GM04503 (cell line): ENCODE measurements at regions not wholly inside any gene's neighbourhood (a gene's known extent, or its start where the extent isn't known, plus 50 kb on each side); places are given as distances from the start of the nearest gene placed in this dataset.
A peak's percentile ranks its signal among the peaks of the same experiment; 100 is the strongest.
"Not testable (repeated sequence)": the region's sequence is repeated elsewhere in the genome, so short reads cannot be mapped to it uniquely, and the experiment has no call there.

Experiments used
- DNase-seq: peaks from one replicate; pipeline ENCODE4 v3.0.0-alpha.2; 2012; ENCODE audit warnings: low read depth

GRCh38 chr17:28247671-28248555 lies 71.1 kb upstream of the TMEM97 start:
- DNase-seq = no peak

- DNase-seq = no peak
Measured at GRCh38 chr17:28249706-28250105, 69.3 kb upstream of the TMEM97 start.

GRCh38 chr17:28252436-28252835 lies 66.6 kb upstream of the TMEM97 start:
- peak; percentile 34 for DNase-seq

GRCh38 chr17:28253663-28254062 lies 65.3 kb upstream of the TMEM97 start:
- no peak for DNase-seq

- no peak for DNase-seq
Measured at GRCh38 chr17:28255616-28256015, 63.4 kb upstream of the TMEM97 start.

GRCh38 chr17:28256370-28256769 lies 62.6 kb upstream of the TMEM97 start:
- DNase-seq = no peak

GRCh38 chr17:28256881-28257280 lies 62.1 kb upstream of the TMEM97 start:
- no peak for DNase-seq

GRCh38 chr17:28258347-28258887 lies 60.6 kb upstream of the TMEM97 start:
- DNase-seq = no peak

GRCh38 chr17:28261219-28261618 lies 57.8 kb upstream of the TMEM97 start:
- DNase-seq = no peak

GRCh38 chr17:28262123-28262745 lies 56.8 kb upstream of the TMEM97 start:
- DNase-seq = not testable (repeated sequence)

GRCh38 chr17:28264902-28265548 lies 54.0 kb upstream of the TMEM97 start:
- DNase-seq = peak; percentile 27

- DNase-seq = not testable (repeated sequence)
Measured at GRCh38 chr17:28265856-28266546, 53.0 kb upstream of the TMEM97 start.

GRCh38 chr17:28266547-28266920 lies 52.5 kb upstream of the TMEM97 start:
- DNase-seq = not testable (repeated sequence)

GRCh38 chr17:28266926-28267719 lies 51.9 kb upstream of the TMEM97 start:
- not testable (repeated sequence) for DNase-seq

GRCh38 chr17:28267720-28268609 lies 51.0 kb upstream of the TMEM97 start:
- no peak for DNase-seq

- no peak for DNase-seq
Measured at GRCh38 chr17:28268610-28269313, 50.2 kb upstream of the TMEM97 start.
